Fibroblast of the aortic adventitia (primary cell): ENCODE measurements at regions not wholly inside any gene's neighbourhood (a gene's known extent, or its start where the extent isn't known, plus 50 kb on each side); places are given as distances from the start of the nearest gene placed in this dataset.

ENCODE experiments used
- DNase-seq: peaks from one replicate; pipeline ENCODE4 v3.0.0-alpha.2; 2010; ENCODE audit warnings: low read depth
- H3K4me3 ChIP-seq: 2 replicates; pipeline ENCODE4 v1.5.1; 2011; ENCODE audit warnings: low read depth, mild to moderate bottlenecking, control low read depth, low read length, moderate library complexity
- CTCF ChIP-seq: IDR thresholded peaks from 2 replicates; pipeline ENCODE4 v1.5.1; 2011; ENCODE audit warnings: mild to moderate bottlenecking, low read length, control low read depth, inconsistent platforms; ENCODE audit not compliant: insufficient read depth

- no peak for DNase-seq
- no peak for TF ChIP-seq CTCF
- H3K4me3 ChIP-seq, result no peak overlapping the region
Measured at GRCh38 chr19:30071871-30072270, 129.8 kb downstream of the URI1 start.

GRCh38 chr19:30073152-30074000, 131.3 kb downstream of the URI1 start:
- no peak for TF ChIP-seq CTCF
- no peak for DNase-seq
- no peak overlapping the region for H3K4me3 ChIP-seq

GRCh38 chr19:30074096-30074495, 132.1 kb downstream of the URI1 start:
- H3K4me3 ChIP-seq, result no peak overlapping the region
- DNase-seq, result no peak
- no peak for TF ChIP-seq CTCF

- DNase-seq, result no peak
- TF ChIP-seq CTCF, result no peak
- H3K4me3 ChIP-seq, result no peak overlapping the region
Measured at GRCh38 chr19:30074741-30075715, 133.0 kb downstream of the URI1 start.

GRCh38 chr19:30076101-30076551, 134.1 kb downstream of the URI1 start:
- no peak for TF ChIP-seq CTCF
- no peak overlapping the region for H3K4me3 ChIP-seq
- DNase-seq, result no peak

- TF ChIP-seq CTCF, result no peak
- no peak overlapping the region for H3K4me3 ChIP-seq
- DNase-seq, result no peak
Measured at GRCh38 chr19:30076751-30077670, 135.0 kb downstream of the URI1 start.
